GM12892 (cell line): ENCODE measurements at regions not wholly inside any gene's neighbourhood (a gene's known extent, or its start where the extent isn't known, plus 50 kb on each side); places are given as distances from the start of the nearest gene placed in this dataset.

Source experiments
- POLR2A ChIP-seq: IDR thresholded peaks from 2 replicates; pipeline ENCODE4 v1.6.1; 2011; ENCODE audit warnings: low read depth, low read length, control low read depth
- POLR2AphosphoS5 ChIP-seq: IDR thresholded peaks from 2 replicates; pipeline ENCODE4 v1.6.1; 2011; ENCODE audit warnings: low read depth, low read length, control low read depth
- TAF1 ChIP-seq: IDR thresholded peaks from 2 replicates; pipeline ENCODE4 v1.6.1; 2011; ENCODE audit warnings: low read depth, mild to moderate bottlenecking, control low read depth, low read length, borderline replicate concordance

- TF ChIP-seq POLR2AphosphoS5 (no peak), TAF1 (no peak), POLR2A (no peak)
These were observed 709.5 kb upstream of the ACVR2A start for GRCh38 chr2:147135376-147135775.
